ENCODE measurements at regions not wholly inside any gene's neighbourhood (a gene's known extent, or its start where the extent isn't known, plus 50 kb on each side); places are given as distances from the start of the nearest gene placed in this dataset.

DNA sequence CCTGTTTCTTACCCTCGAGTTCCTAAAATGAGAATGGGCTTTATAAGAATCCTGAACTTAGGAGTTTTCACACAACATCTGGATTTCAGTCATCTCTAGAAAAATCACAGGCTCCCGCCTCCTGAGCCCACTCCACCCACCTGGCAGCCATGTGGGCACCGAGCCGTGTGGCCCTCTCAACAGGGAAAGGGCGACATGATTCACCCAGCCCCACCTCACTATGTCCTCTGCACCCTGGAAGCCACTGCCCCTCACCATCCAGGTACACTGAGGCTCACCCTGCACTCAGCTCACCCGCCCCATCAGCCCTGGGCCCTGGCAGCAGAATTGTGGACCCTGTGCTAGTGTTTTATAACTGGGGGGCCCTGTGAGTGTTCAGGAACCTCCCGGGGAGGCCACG, 101.5 kb downstream of the SHANK2 start:
- TF ChIP-seq, protein P1, sequence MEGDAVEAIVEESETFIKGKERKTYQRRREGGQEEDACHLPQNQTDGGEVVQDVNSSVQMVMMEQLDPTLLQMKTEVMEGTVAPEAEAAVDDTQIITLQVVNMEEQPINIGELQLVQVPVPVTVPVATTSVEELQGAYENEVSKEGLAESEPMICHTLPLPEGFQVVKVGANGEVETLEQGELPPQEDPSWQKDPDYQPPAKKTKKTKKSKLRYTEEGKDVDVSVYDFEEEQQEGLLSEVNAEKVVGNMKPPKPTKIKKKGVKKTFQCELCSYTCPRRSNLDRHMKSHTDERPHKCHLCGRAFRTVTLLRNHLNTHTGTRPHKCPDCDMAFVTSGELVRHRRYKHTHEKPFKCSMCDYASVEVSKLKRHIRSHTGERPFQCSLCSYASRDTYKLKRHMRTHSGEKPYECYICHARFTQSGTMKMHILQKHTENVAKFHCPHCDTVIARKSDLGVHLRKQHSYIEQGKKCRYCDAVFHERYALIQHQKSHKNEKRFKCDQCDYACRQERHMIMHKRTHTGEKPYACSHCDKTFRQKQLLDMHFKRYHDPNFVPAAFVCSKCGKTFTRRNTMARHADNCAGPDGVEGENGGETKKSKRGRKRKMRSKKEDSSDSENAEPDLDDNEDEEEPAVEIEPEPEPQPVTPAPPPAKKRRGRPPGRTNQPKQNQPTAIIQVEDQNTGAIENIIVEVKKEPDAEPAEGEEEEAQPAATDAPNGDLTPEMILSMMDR (IDR thresholded peaks at IDR 0.05), result no peak
- no peak for TF ChIP-seq POLR2A (IDR thresholded peaks at IDR 0.05)
